Gastrocnemius medialis (tissue), 4 donors: ENCODE measurements at regions not wholly inside any gene's neighbourhood (a gene's known extent, or its start where the extent isn't known, plus 50 kb on each side); places are given as distances from the start of the nearest gene placed in this dataset.

Source experiments
- ATAC-seq, 2 donors: fragments of 150-250 bp; one replicate each; pipeline ENCODE4 v1.9.1; 2016
- DNase-seq, 2 donors: peaks; one replicate each; pipeline ENCODE4 v3.0.0-alpha.2; 2019
- H3K27ac ChIP-seq, 4 donors: fragments of 200-600 bp; sonication (generic); 1 replicate in 1 of 4; 2 replicates in 3 of 4; pipeline ENCODE4 v1.5.1; 2016 to 2018; ENCODE audit warnings: mild to moderate bottlenecking in 2 of 4, moderate library complexity in 1 of 4
- H3K27me3 ChIP-seq, 3 donors: fragments of 200-600 bp; sonication (generic) in 2 of 3; 1 replicate in 1 of 3; 2 replicates in 2 of 3; pipeline versions ENCODE4 v1.5.1 to v1.6.0; 2016 to 2019; ENCODE audit warnings: mild to moderate bottlenecking in 1 of 3, moderate library complexity in 1 of 3
- H3K36me3 ChIP-seq, 2 donors: fragments of 200-600 bp; sonication (generic) in 1 of 2; one replicate each; pipeline ENCODE4 v1.5.1; 2017 to 2018
- H3K4me1 ChIP-seq, 2 donors: fragments of 200-600 bp; sonication (generic) in 1 of 2; one replicate each; pipeline ENCODE4 v1.5.1; 2016 to 2017; ENCODE audit warnings: mild to moderate bottlenecking in 2 of 2
- H3K4me3 ChIP-seq, 4 donors: fragments of 200-600 bp; sonication (generic) in 3 of 4; 1 replicate in 1 of 4; 2 replicates in 3 of 4; pipeline ENCODE4 v1.5.1; 2016 to 2019; ENCODE audit warnings: mild to moderate bottlenecking in 2 of 4
- H3K9me3 ChIP-seq, 3 donors: fragments of 200-600 bp; sonication (generic) in 2 of 3; 1 replicate in 1 of 3; 2 replicates in 2 of 3; pipeline ENCODE4 v1.5.1; 2016 to 2019
- CTCF ChIP-seq, 5 experiments: fragments of 450-650 bp in 3 of 5; fragments of 200-600 bp in 2 of 5; sonication (generic) in 2 of 5; IDR thresholded peaks in 4 of 5; conservative IDR thresholded peaks in 1 of 5; 1 replicate in 4 of 5; 2 replicates in 1 of 5; pipeline ENCODE4 v1.5.1; 2016 to 2019; ENCODE audit warnings: antibody characterized with exemption in 5 of 5, mild to moderate bottlenecking in 3 of 5, moderate library complexity in 3 of 5
- POLR2A ChIP-seq, 2 donors: fragments of 450-650 bp; IDR thresholded peaks; one replicate each; pipeline ENCODE4 v1.6.1; 2017; ENCODE audit warnings: antibody characterized with exemption in 2 of 2, mild to moderate bottlenecking in 2 of 2, moderate library complexity in 2 of 2
- in situ Hi-C, 4 donors: fragments of 200-750 bp; cut with MboI; loops; one replicate each; pipeline versions ENCODE4 v1.15.0 to v1.8.0; 2017; ENCODE audit warnings: low sequenced_read_pairs in 4 of 4
- intact Hi-C: fragments of 100-400 bp; cut with DNase I; formaldehyde crosslinking; loops from one replicate; pipeline ENCODE4 v1.15.1; 2023; ENCODE audit warnings: low total_unique reads

DNA sequence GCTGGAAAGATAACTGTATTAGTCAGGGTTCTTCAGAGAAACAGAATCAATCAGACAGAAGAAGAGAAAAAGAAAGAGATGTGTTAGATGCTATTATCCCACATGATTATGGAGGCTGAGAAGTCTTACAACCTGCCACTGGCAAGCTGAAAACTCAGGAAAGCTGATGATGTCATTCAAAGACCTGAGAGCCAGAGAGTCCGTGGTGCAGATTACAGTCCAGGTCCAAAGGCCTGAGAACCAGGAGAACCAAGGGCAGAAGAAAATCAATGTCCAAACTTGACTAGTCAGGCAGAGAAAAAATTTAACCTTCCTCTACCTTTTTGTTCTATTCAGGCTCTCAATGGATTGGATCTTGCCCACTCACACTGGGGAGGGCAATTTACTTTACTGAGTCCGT, 172.5 kb downstream of the QDPR start:
- intact Hi-C loops = no loop called here
- no peaks in the 10 kb centered on the region for H3K36me3 ChIP-seq
- no peak for TF ChIP-seq POLR2A (IDR thresholded peaks at IDR 0.05)
- TF ChIP-seq CTCF (IDR thresholded peaks at IDR 0.05 in 4 of 5, conservative IDR thresholded peaks at IDR 0.05 in 1 of 5) = no peak
- no peak for ATAC-seq
- no peaks in the 10 kb centered on the region for H3K27me3 ChIP-seq
- no peak overlapping the region for H3K4me3 ChIP-seq
- H3K4me1 ChIP-seq = no peaks in the 10 kb centered on the region
- no peak for DNase-seq
- in situ Hi-C loops = loop anchor here in 1 of 4 donors (25.0 kb wide), 1 partner anchor 1052 kb away; no protein-coding TSS in a partner anchor
- H3K27ac ChIP-seq = no peak overlapping the region
- no peaks in the 10 kb centered on the region for H3K9me3 ChIP-seq

GRCh38 chr4:17336986-17337385, 174.9 kb downstream of the QDPR start:
- H3K27ac ChIP-seq = no peak overlapping the region
- intact Hi-C loops (no loop called here), in situ Hi-C loops (loop anchor here in 1 of 4 donors (25.0 kb wide), 1 partner anchor 1050 kb away; no protein-coding TSS in a partner anchor)
- no peaks in the 10 kb centered on the region for H3K4me1 ChIP-seq
- no peaks in the 10 kb centered on the region for H3K36me3 ChIP-seq
- H3K4me3 ChIP-seq = no peak overlapping the region
- TF ChIP-seq POLR2A (IDR thresholded peaks at IDR 0.05) = no peak
- no peak for TF ChIP-seq CTCF (IDR thresholded peaks at IDR 0.05 in 4 of 5, conservative IDR thresholded peaks at IDR 0.05 in 1 of 5)
- no peaks in the 10 kb centered on the region for H3K27me3 ChIP-seq
- ATAC-seq (no peak), DNase-seq (no peak)
- H3K9me3 ChIP-seq = no peaks in the 10 kb centered on the region

GRCh38 chr4:17336524-17336961, 175.3 kb downstream of the QDPR start:
- H3K27me3 ChIP-seq = no peaks in the 10 kb centered on the region
- H3K27ac ChIP-seq = no peak overlapping the region
- no peaks in the 10 kb centered on the region for H3K4me1 ChIP-seq
- intact Hi-C loops (no loop called here), in situ Hi-C loops (loop anchor here in 1 of 4 donors (25.0 kb wide), 1 partner anchor 1049 kb away; no protein-coding TSS in a partner anchor)
- DNase-seq = no peak
- H3K4me3 ChIP-seq = no peak overlapping the region
- H3K36me3 ChIP-seq = no peaks in the 10 kb centered on the region
- no peak for ATAC-seq
- no peak for TF ChIP-seq POLR2A (IDR thresholded peaks at IDR 0.05)
- no peaks in the 10 kb centered on the region for H3K9me3 ChIP-seq

GRCh38 chr4:17336069-17336468, 175.8 kb downstream of the QDPR start:
- H3K27ac ChIP-seq = no peak overlapping the region
- no peaks in the 10 kb centered on the region for H3K9me3 ChIP-seq
- H3K4me1 ChIP-seq = no peaks in the 10 kb centered on the region
- no peaks in the 10 kb centered on the region for H3K36me3 ChIP-seq
- no peak for ATAC-seq
- no peak for DNase-seq
- intact Hi-C loops (no loop called here), in situ Hi-C loops (loop anchor here in 1 of 4 donors (25.0 kb wide), 1 partner anchor 1049 kb away; no protein-coding TSS in a partner anchor)
- no peaks in the 10 kb centered on the region for H3K27me3 ChIP-seq
- TF ChIP-seq CTCF (IDR thresholded peaks at IDR 0.05 in 4 of 5, conservative IDR thresholded peaks at IDR 0.05 in 1 of 5) (no peak), POLR2A (IDR thresholded peaks at IDR 0.05) (no peak)
- H3K4me3 ChIP-seq = no peak overlapping the region

DNA sequence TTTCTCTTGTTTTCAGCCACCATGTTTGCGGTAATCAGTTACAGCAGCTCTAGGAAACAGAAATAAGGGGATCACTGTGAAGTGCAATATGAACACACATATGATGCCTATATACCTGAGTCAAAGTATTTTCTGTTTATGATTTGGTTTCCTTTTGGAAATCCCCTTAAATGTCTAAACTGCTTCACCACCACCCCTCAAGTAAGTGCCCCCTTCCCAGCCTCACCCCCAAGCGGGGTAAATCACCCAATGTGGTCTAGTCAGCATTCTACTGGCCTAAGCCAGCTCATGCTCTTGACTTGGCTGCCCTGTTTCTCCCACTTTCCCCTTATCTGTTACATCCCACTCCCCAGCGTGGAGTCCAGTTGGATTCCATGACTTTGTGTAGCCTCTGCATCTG, 176.5 kb downstream of the QDPR start:
- Histone ChIP-seq H3K4me3 (no peak overlapping the region), H3K9me3 (no peaks in the 10 kb centered on the region), H3K36me3 (no peaks in the 10 kb centered on the region), H3K4me1 (no peaks in the 10 kb centered on the region), H3K27me3 (no peaks in the 10 kb centered on the region), H3K27ac (no peak overlapping the region)
- intact Hi-C loops = no loop called here
- DNase-seq = no peak
- ATAC-seq = no peak
- in situ Hi-C loops = loop anchor here in 1 of 4 donors (25.0 kb wide), 1 partner anchor 1048 kb away; no protein-coding TSS in a partner anchor
- no peak for TF ChIP-seq CTCF (IDR thresholded peaks at IDR 0.05 in 4 of 5, conservative IDR thresholded peaks at IDR 0.05 in 1 of 5)
- TF ChIP-seq POLR2A (IDR thresholded peaks at IDR 0.05) = no peak
